A549 (cell line): ENCODE measurements at regions not wholly inside any gene's neighbourhood (a gene's known extent, or its start where the extent isn't known, plus 50 kb on each side); places are given as distances from the start of the nearest gene placed in this dataset.

Experiments used
- BHLHE40 ChIP-seq: IDR thresholded peaks from 2 replicates; pipeline ENCODE4 v1.6.1; 2012; ENCODE audit warnings: low read depth, low read length, inconsistent platforms
- RFX5 ChIP-seq: fragments of 450-650 bp; IDR thresholded peaks from 2 replicates; pipeline ENCODE4 v1.7.1; 2014; ENCODE audit warnings: antibody characterized with exemption, mild to moderate bottlenecking, moderate library complexity

DNA sequence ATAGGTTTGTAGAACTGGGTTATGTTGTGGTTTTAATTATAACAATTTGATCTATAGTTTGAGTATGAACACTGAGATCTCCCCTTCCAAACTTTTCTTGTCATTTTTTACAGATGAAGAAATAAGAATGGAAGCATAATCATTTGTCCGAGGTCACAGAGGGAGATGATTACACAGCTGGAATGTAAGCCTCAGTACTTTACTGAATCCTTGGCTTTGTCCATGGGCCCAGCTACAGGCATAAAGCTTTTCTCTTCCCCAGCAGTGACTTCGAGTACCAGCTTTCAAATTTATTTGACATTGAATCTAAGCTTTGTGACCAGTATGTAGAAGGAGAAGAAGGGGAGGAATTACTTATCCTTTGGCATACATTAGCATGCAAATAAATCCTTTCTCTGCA is 80.9 kb upstream of the DCBLD2 start:
- TF ChIP-seq RFX5 (no peak), BHLHE40 (no peak)
